ENCODE measurements at regions not wholly inside any gene's neighbourhood (a gene's known extent, or its start where the extent isn't known, plus 50 kb on each side); places are given as distances from the start of the nearest gene placed in this dataset.

GRCh38 chrX:115390078-115390477 lies 100.6 kb downstream of the LUZP4 start:
- no peak for TF ChIP-seq CTCF (IDR thresholded peaks at IDR 0.05; ENCODE audit: low read depth, low read length)
- TF ChIP-seq EZH2phosphoT487 (IDR thresholded peaks at IDR 0.05; ENCODE audit: low read depth) = no peak
